Coronary artery (tissue), 2 donors: ENCODE measurements at regions not wholly inside any gene's neighbourhood (a gene's known extent, or its start where the extent isn't known, plus 50 kb on each side); places are given as distances from the start of the nearest gene placed in this dataset.

ENCODE experiments used
- DNase-seq: peaks from one replicate; pipeline ENCODE4 v3.0.0-alpha.2; 2017; ENCODE audit warnings: low spot score
- H3K27ac ChIP-seq, 2 donors: fragments of 200-600 bp; sonication (generic); one replicate each; pipeline ENCODE4 v1.5.1; 2016 to 2019
- H3K4me3 ChIP-seq: fragments of 200-600 bp; sonication (generic); 2 replicates; pipeline ENCODE4 v1.5.1; 2016; ENCODE audit warnings: mild to moderate bottlenecking, moderate library complexity
- CTCF ChIP-seq: fragments of 200-600 bp; sonication (generic); IDR thresholded peaks from one replicate; pipeline ENCODE4 v1.5.1; 2019; ENCODE audit warnings: antibody characterized with exemption

DNA sequence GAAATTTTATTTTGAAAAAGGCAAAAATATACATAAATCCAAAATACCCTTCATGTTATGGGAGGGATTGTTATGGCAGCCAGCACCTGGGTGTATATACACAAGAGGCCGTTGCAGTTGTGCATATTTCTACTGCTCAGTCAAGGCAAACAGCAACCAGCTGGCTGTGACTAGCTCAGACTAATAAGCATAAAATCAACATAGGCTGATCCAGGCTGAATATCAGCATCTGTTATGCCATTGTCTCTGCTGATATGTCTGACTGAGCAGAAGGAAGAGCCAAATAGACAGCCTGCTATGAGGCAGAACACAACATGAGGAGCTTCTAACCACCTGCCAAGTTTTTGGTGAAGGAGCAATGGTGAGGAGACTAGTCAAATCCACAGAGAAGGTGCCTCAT, 457.5 kb upstream of the ALCAM start:
- TF ChIP-seq CTCF = no peak
- no peak for DNase-seq
- no peak overlapping the region for H3K4me3 ChIP-seq
- H3K27ac ChIP-seq = no peak overlapping the region

DNA sequence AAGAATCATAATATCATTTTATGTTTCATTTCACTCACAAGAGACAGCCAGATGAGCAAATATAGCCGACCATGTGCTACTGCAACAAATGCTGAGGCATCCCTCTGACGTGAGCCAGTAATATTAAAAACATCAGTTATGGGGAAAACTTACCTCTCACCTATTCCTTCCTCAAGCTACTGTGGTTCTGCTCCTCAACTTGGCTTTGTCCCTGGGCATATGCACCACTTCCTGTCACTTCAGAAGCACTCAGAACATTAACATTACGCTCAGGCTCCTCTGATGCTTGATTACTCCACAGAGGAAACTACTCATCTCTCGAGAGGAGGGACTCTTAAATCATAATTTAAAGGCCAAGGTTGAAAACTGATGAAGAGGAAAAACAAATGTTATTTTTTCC, 457.0 kb upstream of the ALCAM start:
- no peak overlapping the region for H3K27ac ChIP-seq
- no peak for DNase-seq
- H3K4me3 ChIP-seq = no peak overlapping the region
- TF ChIP-seq CTCF = no peak

GRCh38 chr3:104911376-104911775, 455.3 kb upstream of the ALCAM start:
- TF ChIP-seq CTCF = no peak
- no peak for DNase-seq
- Histone ChIP-seq H3K27ac (no peak overlapping the region), H3K4me3 (no peak overlapping the region)

- Histone ChIP-seq H3K27ac (no peak overlapping the region), H3K4me3 (no peak overlapping the region)
- TF ChIP-seq CTCF = no peak
- no peak for DNase-seq
Measured at GRCh38 chr3:104916971-104917370, 449.7 kb upstream of the ALCAM start.

DNA sequence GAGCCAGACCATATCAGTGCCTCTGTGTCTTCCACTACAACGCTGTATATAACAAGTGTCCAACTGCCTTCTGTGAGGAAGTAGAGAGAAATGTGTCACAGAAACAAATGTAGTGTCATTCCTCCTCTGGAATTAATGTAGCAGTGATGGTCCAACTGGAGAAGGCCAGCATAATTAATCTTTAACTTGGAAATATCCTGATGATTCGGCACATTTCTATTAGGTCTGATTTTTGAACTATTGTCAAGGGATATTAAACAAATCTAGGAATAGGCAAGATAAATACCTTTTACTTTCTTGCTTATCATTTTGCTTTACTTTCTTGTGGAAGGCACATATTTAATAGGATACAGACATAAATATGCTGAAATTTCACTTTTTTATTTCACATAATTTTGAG, 446.2 kb upstream of the ALCAM start:
- no peak overlapping the region for H3K27ac ChIP-seq
- no peak overlapping the region for H3K4me3 ChIP-seq
- no peak for TF ChIP-seq CTCF
- DNase-seq = no peak

- no peak for DNase-seq
- no peak overlapping the region for H3K4me3 ChIP-seq
- no peak for TF ChIP-seq CTCF
- H3K27ac ChIP-seq = no peak overlapping the region
Measured at GRCh38 chr3:104933972-104934371, 432.7 kb upstream of the ALCAM start.

DNA sequence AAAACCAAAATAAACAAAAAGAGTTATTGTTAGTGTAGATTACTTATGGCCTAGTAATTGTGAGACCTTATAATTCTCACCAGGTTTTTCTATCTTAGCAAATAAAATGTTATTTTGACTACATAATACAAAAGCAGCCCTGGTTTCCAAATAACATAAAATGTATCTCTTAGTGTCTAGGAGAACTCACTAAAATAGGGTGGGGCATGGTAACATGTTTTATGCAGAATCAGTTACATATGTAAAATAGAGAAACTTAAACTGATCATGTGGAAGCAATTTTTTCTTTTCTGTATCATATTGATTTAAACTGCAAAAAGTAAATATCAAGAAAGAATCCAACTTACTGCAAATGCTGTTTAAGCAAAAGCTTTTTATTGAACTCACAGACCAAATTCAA, 431.1 kb upstream of the ALCAM start:
- no peak for TF ChIP-seq CTCF
- no peak for DNase-seq
- Histone ChIP-seq H3K27ac (no peak overlapping the region), H3K4me3 (no peak overlapping the region)
